ENCODE measurements at regions not wholly inside any gene's neighbourhood (a gene's known extent, or its start where the extent isn't known, plus 50 kb on each side); places are given as distances from the start of the nearest gene placed in this dataset.

DNA sequence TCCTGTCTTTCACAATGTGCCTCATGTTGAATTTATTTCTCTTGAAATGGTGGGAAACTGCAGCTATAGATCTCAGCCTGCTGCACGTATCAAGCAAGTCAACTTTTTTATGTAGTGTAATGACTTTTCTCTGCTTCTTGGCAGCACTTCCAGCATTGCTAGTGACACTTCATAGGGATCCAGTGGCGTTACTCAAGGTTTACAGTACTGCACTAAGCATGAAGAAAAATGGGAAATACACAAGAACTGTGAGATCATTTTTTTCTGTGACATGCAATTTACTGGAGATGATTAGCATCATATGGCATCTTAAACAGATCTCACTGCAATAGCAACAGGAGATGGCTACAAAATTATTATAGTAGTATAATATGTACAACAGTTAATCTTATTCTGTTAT, 90.9 kb downstream of the POLR1F start (continued):
- TF ChIP-seq EZH2 (IDR thresholded peaks at IDR 0.05; ENCODE audit: low read depth, unreplicated experiment) (no peak), NANOG (IDR thresholded peaks at IDR 0.05; ENCODE audit: borderline replicate concordance) (no peak), JUNB (IDR thresholded peaks at IDR 0.05; ENCODE audit: unreplicated experiment) (no peak), EZH2phosphoT487 (IDR thresholded peaks at IDR 0.05; ENCODE audit: unreplicated experiment) (no peak), STAT1 (IDR thresholded peaks at IDR 0.05; ENCODE audit: unreplicated experiment) (no peak), ETS1 (IDR thresholded peaks at IDR 0.05) (no peak)
- TF ChIP-seq, protein P1, sequence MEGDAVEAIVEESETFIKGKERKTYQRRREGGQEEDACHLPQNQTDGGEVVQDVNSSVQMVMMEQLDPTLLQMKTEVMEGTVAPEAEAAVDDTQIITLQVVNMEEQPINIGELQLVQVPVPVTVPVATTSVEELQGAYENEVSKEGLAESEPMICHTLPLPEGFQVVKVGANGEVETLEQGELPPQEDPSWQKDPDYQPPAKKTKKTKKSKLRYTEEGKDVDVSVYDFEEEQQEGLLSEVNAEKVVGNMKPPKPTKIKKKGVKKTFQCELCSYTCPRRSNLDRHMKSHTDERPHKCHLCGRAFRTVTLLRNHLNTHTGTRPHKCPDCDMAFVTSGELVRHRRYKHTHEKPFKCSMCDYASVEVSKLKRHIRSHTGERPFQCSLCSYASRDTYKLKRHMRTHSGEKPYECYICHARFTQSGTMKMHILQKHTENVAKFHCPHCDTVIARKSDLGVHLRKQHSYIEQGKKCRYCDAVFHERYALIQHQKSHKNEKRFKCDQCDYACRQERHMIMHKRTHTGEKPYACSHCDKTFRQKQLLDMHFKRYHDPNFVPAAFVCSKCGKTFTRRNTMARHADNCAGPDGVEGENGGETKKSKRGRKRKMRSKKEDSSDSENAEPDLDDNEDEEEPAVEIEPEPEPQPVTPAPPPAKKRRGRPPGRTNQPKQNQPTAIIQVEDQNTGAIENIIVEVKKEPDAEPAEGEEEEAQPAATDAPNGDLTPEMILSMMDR (conservative IDR thresholded peaks at IDR 0.05; ENCODE audit: low read depth in 2 of 2): no peak

GRCh38 chr7:19610194-19610943, 98.5 kb downstream of the POLR1F start:
- Histone ChIP-seq H3K4me3 (no peak overlapping the region), H3K27me3 (ENCODE audit: insufficient read depth) (no peaks in the 10 kb centered on the region), H3K79me2 (replicated peaks; ENCODE audit: insufficient read depth) (no peaks in the 10 kb centered on the region), H3K27ac (ENCODE audit: low read depth) (no peak overlapping the region), H3K4me1 (ENCODE audit: insufficient read depth) (no peaks in the 10 kb centered on the region), H3K4me2 (no peak overlapping the region), H3K36me3 (ENCODE audit: insufficient read depth) (no peaks in the 10 kb centered on the region), H3K9me2 (ENCODE audit: insufficient read depth) (no peaks in the 10 kb centered on the region), H4K20me1 (replicated peaks; ENCODE audit: insufficient read depth) (no peaks in the 10 kb centered on the region), H3F3A (replicated peaks; ENCODE audit: low read depth) (no peaks in the 10 kb centered on the region), H2AFZ (no peak overlapping the region)
- ATAC-seq (no peak), DNase-seq (ENCODE audit: low spot score) (no peak)
- no peaks in the 10 kb centered on the region; the same call in 2 of the 3 replicates for H3K9me3 Mint-ChIP-seq
- no peaks in the 10 kb centered on the region for H3K4me1 Mint-ChIP-seq
- no peaks in the 10 kb centered on the region for H3K27me3 Mint-ChIP-seq (ENCODE audit: insufficient read depth, low read depth, poor library complexity)
- no peak overlapping the region for H3K4me3 Mint-ChIP-seq
- TF ChIP-seq CREB1 (CRISPR knock-in tag; IDR thresholded peaks at IDR 0.05; ENCODE audit: low read depth) (no peak), ETS1 (IDR thresholded peaks at IDR 0.05) (no peak), STAT1 (IDR thresholded peaks at IDR 0.05; ENCODE audit: unreplicated experiment) (no peak), ZNF331 (CRISPR knock-in tag; IDR thresholded peaks at IDR 0.05; ENCODE audit: low read depth) (no peak), NANOG (IDR thresholded peaks at IDR 0.05; ENCODE audit: borderline replicate concordance) (no peak), JUNB (IDR thresholded peaks at IDR 0.05; ENCODE audit: unreplicated experiment) (no peak), EZH2 (IDR thresholded peaks at IDR 0.05; ENCODE audit: low read depth, unreplicated experiment) (no peak), ZNF462 (CRISPR knock-in tag; IDR thresholded peaks at IDR 0.05) (no peak), POLR2AphosphoS5 (IDR thresholded peaks at IDR 0.05; ENCODE audit: low read depth) (no peak)
- TF ChIP-seq, protein P1 (conservative IDR thresholded peaks at IDR 0.05; ENCODE audit: low read depth in 2 of 2): no peak
- no peak overlapping the region for H3K27ac Mint-ChIP-seq
- H3K36me3 Mint-ChIP-seq (ENCODE audit: low read depth): no peaks in the 10 kb centered on the region
